ENCODE measurements at regions not wholly inside any gene's neighbourhood (a gene's known extent, or its start where the extent isn't known, plus 50 kb on each side); places are given as distances from the start of the nearest gene placed in this dataset.

DNA sequence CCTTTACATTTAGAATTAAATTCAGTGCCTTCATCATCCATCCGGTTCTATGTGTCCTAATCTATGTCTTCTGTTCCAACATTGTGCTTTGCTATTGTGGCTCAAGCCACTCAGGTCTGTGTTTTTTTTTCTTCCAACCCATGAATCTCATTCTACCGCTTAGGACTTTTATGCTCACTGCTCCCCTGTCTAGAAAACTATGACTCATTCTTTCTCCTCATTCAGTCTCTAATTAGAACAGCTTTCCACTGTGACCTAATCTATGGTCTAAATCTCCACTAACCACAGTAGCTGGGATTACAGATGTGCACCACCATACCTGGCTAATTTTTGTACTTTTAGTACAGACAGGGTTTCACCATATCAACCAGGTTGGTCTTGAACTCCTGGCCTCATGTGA lies 418.7 kb downstream of the KCNJ2 start:
- no peak for TF ChIP-seq POLR2AphosphoS5 (IDR thresholded peaks at IDR 0.05; ENCODE audit: borderline replicate concordance, low read depth, low read length)
- no peak for TF ChIP-seq EZH2 (IDR thresholded peaks at IDR 0.05)
- TF ChIP-seq FOXP2 (optimal IDR thresholded peaks at IDR 0.05; ENCODE audit: control extremely low read depth, extremely low read length, insufficient read depth): no peak
